Breast epithelium (tissue), 4 donors: ENCODE measurements at regions not wholly inside any gene's neighbourhood (a gene's known extent, or its start where the extent isn't known, plus 50 kb on each side); places are given as distances from the start of the nearest gene placed in this dataset.

ENCODE experiments used
- DNase-seq, 2 donors: peaks; one replicate each; pipeline ENCODE4 v3.0.0-alpha.2; 2019; ENCODE audit warnings: low spot score in 2 of 2
- H3K27ac ChIP-seq, 2 donors: fragments of 200-600 bp; sonication (generic) in 1 of 2; one replicate each; pipeline ENCODE4 v1.5.1; 2016 to 2019; ENCODE audit warnings: mild to moderate bottlenecking in 1 of 2
- H3K27me3 ChIP-seq, 2 donors: fragments of 200-600 bp; sonication (generic) in 1 of 2; one replicate each; pipeline versions ENCODE4 v1.5.1 to v1.6.0; 2017 to 2019; ENCODE audit warnings: control low read depth in 1 of 2, mild to moderate bottlenecking in 1 of 2
- H3K36me3 ChIP-seq: fragments of 200-600 bp; one replicate; pipeline ENCODE4 v1.5.1; 2019
- H3K4me1 ChIP-seq, 2 donors: fragments of 200-600 bp; sonication (generic); one replicate each; pipeline ENCODE4 v1.5.1; 2016 to 2019; ENCODE audit warnings: control low read depth in 1 of 2
- H3K4me3 ChIP-seq, 3 donors: fragments of 200-600 bp; sonication (generic); 1 replicate in 2 of 3; 2 replicates in 1 of 3; pipeline ENCODE4 v1.5.1; 2016 to 2019; ENCODE audit warnings: mild to moderate bottlenecking in 3 of 3, moderate library complexity in 2 of 3
- H3K9me3 ChIP-seq, 2 donors: fragments of 200-600 bp; sonication (generic) in 1 of 2; one replicate each; pipeline ENCODE4 v1.5.1; 2016 to 2019; ENCODE audit warnings: control low read depth in 1 of 2
- CTCF ChIP-seq, 3 donors: fragments of 450-650 bp; IDR thresholded peaks; one replicate each; pipeline ENCODE4 v1.5.1; 2016 to 2017; ENCODE audit warnings: antibody characterized with exemption in 3 of 3, mild to moderate bottlenecking in 3 of 3, moderate library complexity in 3 of 3
- POLR2A ChIP-seq: fragments of 450-650 bp; IDR thresholded peaks from one replicate; pipeline ENCODE4 v1.6.1; 2016; ENCODE audit warnings: antibody characterized with exemption, mild to moderate bottlenecking, moderate library complexity
- POLR2AphosphoS5 ChIP-seq, 3 donors: sonication (generic); formaldehyde crosslinking; IDR thresholded peaks; one replicate each; pipeline ENCODE4 v1.6.1; 2017; ENCODE audit warnings: antibody characterized with exemption in 3 of 3
- intact Hi-C: fragments of 100-400 bp; cut with DNase I; formaldehyde crosslinking; loops from one replicate; pipeline ENCODE4 v1.15.1; 2023; ENCODE audit warnings: low total_unique reads

DNA sequence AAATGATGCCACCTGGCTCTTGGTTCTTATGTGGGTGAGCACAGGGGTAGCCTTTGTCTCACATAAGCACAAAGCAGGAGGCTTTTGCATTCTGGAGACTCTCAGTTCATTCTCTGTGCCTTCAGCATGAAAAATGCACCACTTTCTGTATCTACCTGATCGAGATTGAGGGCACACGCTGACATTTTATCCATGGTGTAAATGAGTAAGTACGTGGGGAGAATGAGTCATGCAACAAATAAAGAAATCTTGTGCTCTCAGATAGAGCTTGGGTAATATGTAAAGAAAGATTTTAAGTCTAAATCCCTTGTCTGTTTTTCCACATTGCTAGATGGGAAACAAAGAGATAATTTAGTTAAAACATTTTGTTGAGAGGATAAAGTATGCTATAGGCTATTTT is 607.2 kb upstream of the WWC1 start:
- intact Hi-C loops: no loop called here
- Histone ChIP-seq H3K9me3 (no peaks in the 10 kb centered on the region), H3K4me3 (no peak overlapping the region), H3K36me3 (no peaks in the 10 kb centered on the region), H3K27ac (no peak overlapping the region), H3K27me3 (no peaks in the 10 kb centered on the region), H3K4me1 (no peaks in the 10 kb centered on the region)
- no peak for DNase-seq
- TF ChIP-seq CTCF (IDR thresholded peaks at IDR 0.05): no peak
- no peak for TF ChIP-seq POLR2A
- no peak for TF ChIP-seq POLR2AphosphoS5 (IDR thresholded peaks at IDR 0.05)

GRCh38 chr5:167688341-167689130 is 602.9 kb upstream of the WWC1 start:
- no peak for DNase-seq
- Histone ChIP-seq H3K27me3 (no peaks in the 10 kb centered on the region), H3K36me3 (no peaks in the 10 kb centered on the region), H3K27ac (no peak overlapping the region), H3K4me1 (no peaks in the 10 kb centered on the region), H3K9me3 (no peaks in the 10 kb centered on the region), H3K4me3 (no peak overlapping the region)
- intact Hi-C loops: no loop called here
- TF ChIP-seq CTCF (IDR thresholded peaks at IDR 0.05) (no peak), POLR2AphosphoS5 (IDR thresholded peaks at IDR 0.05) (no peak), POLR2A (no peak)

DNA sequence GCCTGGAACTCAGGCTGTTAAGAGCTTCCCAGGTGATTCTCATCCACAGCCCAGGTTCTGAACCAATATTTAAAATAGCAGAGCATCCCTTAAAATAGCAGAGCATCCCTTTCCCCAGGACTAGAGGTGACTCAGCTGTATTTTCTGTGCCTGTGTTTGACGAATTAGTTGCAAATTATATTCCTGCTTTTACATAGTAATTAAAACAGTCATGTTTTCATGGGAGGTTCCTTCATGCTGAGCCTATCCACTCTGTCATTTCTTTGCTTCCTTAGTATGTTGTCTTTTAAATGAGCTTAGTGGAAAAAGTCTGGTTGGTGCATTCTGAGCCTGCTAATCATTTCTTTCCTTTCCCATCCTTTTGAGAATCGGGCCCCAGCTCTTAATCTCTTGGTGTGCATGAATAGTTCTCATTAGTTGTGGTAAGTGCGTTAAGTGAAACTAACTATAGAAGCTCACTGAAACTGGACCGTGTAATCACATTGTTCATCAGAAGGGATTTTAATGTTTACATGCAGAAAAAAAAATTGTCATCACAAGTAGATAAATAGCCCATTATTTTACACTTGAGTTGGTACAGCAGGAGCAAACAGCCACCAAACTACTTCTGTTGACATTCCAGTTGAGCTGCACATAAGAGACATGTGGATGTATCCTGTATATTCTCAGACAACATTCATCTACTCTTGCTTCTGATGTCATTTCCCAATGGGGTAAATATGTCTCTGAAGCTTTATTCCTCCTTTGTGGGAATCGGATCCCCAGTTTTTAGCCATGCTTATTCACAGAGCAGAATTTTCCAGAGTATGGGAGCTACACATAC is 596.9 kb upstream of the WWC1 start:
- DNase-seq: no peak
- no peaks in the 10 kb centered on the region for H3K27me3 ChIP-seq
- intact Hi-C loops: no loop called here
- H3K27ac ChIP-seq: no peak overlapping the region
- H3K4me3 ChIP-seq: no peak overlapping the region
- no peaks in the 10 kb centered on the region for H3K4me1 ChIP-seq
- TF ChIP-seq POLR2A (no peak), CTCF (IDR thresholded peaks at IDR 0.05) (no peak), POLR2AphosphoS5 (IDR thresholded peaks at IDR 0.05) (no peak)
- H3K36me3 ChIP-seq: no peaks in the 10 kb centered on the region
- no peaks in the 10 kb centered on the region for H3K9me3 ChIP-seq

GRCh38 chr5:167696558-167697314 is 594.7 kb upstream of the WWC1 start:
- Histone ChIP-seq H3K36me3 (no peaks in the 10 kb centered on the region), H3K27ac (no peak overlapping the region), H3K9me3 (no peaks in the 10 kb centered on the region), H3K4me1 (no peaks in the 10 kb centered on the region), H3K4me3 (no peak overlapping the region), H3K27me3 (no peaks in the 10 kb centered on the region)
- no peak for TF ChIP-seq CTCF (IDR thresholded peaks at IDR 0.05)
- no peak for TF ChIP-seq POLR2A
- no peak for TF ChIP-seq POLR2AphosphoS5 (IDR thresholded peaks at IDR 0.05)
- intact Hi-C loops: no loop called here
- no peak for DNase-seq
